ENCODE measurements at regions not wholly inside any gene's neighbourhood (a gene's known extent, or its start where the extent isn't known, plus 50 kb on each side); places are given as distances from the start of the nearest gene placed in this dataset.

- no peaks in the 10 kb centered on the region for H4K20me1 ChIP-seq (replicated peaks; ENCODE audit: control insufficient read depth, extremely low read depth, insufficient read depth, low read length)
- ChIA-PET POLR2A (no interaction called here), CTCF (no interaction called here)
- no peaks in the 10 kb centered on the region for H3K36me3 ChIP-seq (ENCODE audit: control insufficient read depth in 2 of 2, extremely low read depth in 1 of 2, insufficient read depth in 2 of 2, low read length in 2 of 2)
- no peak overlapping the region for H3K27ac ChIP-seq (ENCODE audit: insufficient read depth, low read depth, low read length)
- no peak overlapping the region for H2AFZ ChIP-seq (ENCODE audit: low read depth, low read length)
- dilution Hi-C loops (cut with MboI; ENCODE audit: extremely low pct_ligation_motif_present, low sequenced_read_pairs): no loop called here
- H3K79me2 ChIP-seq (ENCODE audit: control insufficient read depth, insufficient read depth, low read length): no peaks in the 10 kb centered on the region
- no peak overlapping the region for H3K4me3 ChIP-seq (replicated peaks in 1 of 3; ENCODE audit: insufficient read depth in 1 of 3, low read depth in 1 of 3, low read length in 3 of 3)
- H3K9me3 ChIP-seq (replicated peaks; ENCODE audit: control insufficient read depth, insufficient read depth, low read length): peaks cover 3% of the 10 kb centered on the region
- FAIRE-seq: no peak
- intact Hi-C loops (cut with micrococcal nuclease): no loop called here
- H3K9ac ChIP-seq (replicated peaks; ENCODE audit: extremely low read depth, insufficient read depth, low read length): no peak overlapping the region
- H3K4me1 ChIP-seq (ENCODE audit: control insufficient read depth, extremely low read depth, insufficient read depth, low read length): no peaks in the 10 kb centered on the region
- H3K4me2 ChIP-seq (ENCODE audit: insufficient read depth, low read length): no peak overlapping the region
- no peak for DNase-seq (ENCODE audit: low read depth, low spot score)
- no TSS peak for BruUV-seq (replicated peaks)
- TF ChIP-seq CTCF (IDR thresholded peaks at IDR 0.05; ENCODE audit: extremely low read depth in 1 of 2, insufficient read depth in 1 of 2, low read depth in 1 of 2, low read length in 2 of 2): no peak
- no peak for TF ChIP-seq POLR2A (IDR thresholded peaks at IDR 0.05; ENCODE audit: low read depth, low read length)
- TF ChIP-seq JUN (IDR thresholded peaks at IDR 0.05; ENCODE audit: borderline replicate concordance, insufficient read depth, insufficient read length, low read depth): no peak
- no peak for TF ChIP-seq EZH2 (IDR thresholded peaks at IDR 0.05; ENCODE audit: borderline replicate concordance, low read depth, low read length, severe bottlenecking)
- no peak for TF ChIP-seq POLR2AphosphoS5 (IDR thresholded peaks at IDR 0.05; ENCODE audit: insufficient read depth, low read depth, low read length)
- no peak for TF ChIP-seq FOS (IDR thresholded peaks at IDR 0.05; ENCODE audit: borderline replicate concordance, insufficient read depth, low read length)
- TF ChIP-seq GATA2 (IDR thresholded peaks at IDR 0.05; ENCODE audit: insufficient read depth, insufficient read length, low read depth, low read length): no peak
- TF ChIP-seq MYC (IDR thresholded peaks at IDR 0.05; ENCODE audit: low read depth, low read length): no peak
- TF ChIP-seq MAX (IDR thresholded peaks at IDR 0.05; ENCODE audit: insufficient read depth, insufficient read length): no peak
- H3K9me1 ChIP-seq (replicated peaks; ENCODE audit: control insufficient read depth, extremely low read depth, insufficient read depth, low read length): no peaks in the 10 kb centered on the region
- H3K27me3 ChIP-seq (ENCODE audit: control insufficient read depth in 2 of 2, insufficient read depth in 2 of 2, low read length in 2 of 2): no peaks in the 10 kb centered on the region
Measured at GRCh38 chr10:131830446-131831130, 70.2 kb upstream of the PPP2R2D start.
